SU-DHL-6 (cell line): ENCODE measurements at regions not wholly inside any gene's neighbourhood (a gene's known extent, or its start where the extent isn't known, plus 50 kb on each side); places are given as distances from the start of the nearest gene placed in this dataset.

Source experiments
- H2AFZ ChIP-seq: fragments of 200-600 bp; sonication (generic); 2 replicates; pipeline ENCODE4 v1.6.1; 2014; ENCODE audit warnings: low read depth, mild to moderate bottlenecking, moderate library complexity, mixed read lengths, antibody characterized with exemption, low read length; ENCODE audit not compliant: severe bottlenecking
- H3F3A ChIP-seq: fragments of 200-600 bp; shearing (Covaris generic); 2 replicates; pipeline ENCODE4 v1.6.0; 2016; ENCODE audit warnings: antibody characterized with exemption, mild to moderate bottlenecking; ENCODE audit not compliant: insufficient read depth
- H3K27ac ChIP-seq: fragments of 200-600 bp; sonication (generic); 2 replicates; pipeline ENCODE4 v1.5.1; 2016; ENCODE audit warnings: low read depth, mild to moderate bottlenecking, low read length, moderate library complexity, mixed read lengths
- H3K27me3 ChIP-seq: fragments of 200-600 bp; sonication (generic), shearing (Covaris generic); 2 replicates; pipeline ENCODE4 v1.6.0; 2014; ENCODE audit warnings: mild to moderate bottlenecking, low read length
- H3K36me3 ChIP-seq: fragments of 200-600 bp; sonication (generic); 2 replicates; pipeline ENCODE4 v1.6.1; 2014; ENCODE audit warnings: mild to moderate bottlenecking, low read length, mixed read lengths
- H3K4me2 ChIP-seq: fragments of 300-600, 200-600 bp; shearing (Covaris generic), sonication (generic); 2 replicates; pipeline ENCODE4 v1.6.0; 2014; ENCODE audit warnings: low read length, low read depth, mild to moderate bottlenecking; ENCODE audit not compliant: poor library complexity, severe bottlenecking
- H3K4me3 ChIP-seq: fragments of 200-600 bp; sonication (generic); 2 replicates; pipeline ENCODE4 v1.5.1; 2014; ENCODE audit warnings: antibody characterized with exemption, low read length, mild to moderate bottlenecking, mixed read lengths; ENCODE audit not compliant: insufficient read depth, poor library complexity, severe bottlenecking
- H3K79me2 ChIP-seq: fragments of 200-600 bp; sonication (generic); 2 replicates; pipeline ENCODE4 v1.6.1; 2014; ENCODE audit warnings: mild to moderate bottlenecking, low read length, moderate library complexity; ENCODE audit not compliant: insufficient read depth
- H3K9ac ChIP-seq: fragments of 200-600 bp; sonication (generic); 2 replicates; pipeline ENCODE4 v1.7.0; 2014; ENCODE audit warnings: mild to moderate bottlenecking, low read length
- H3K9me2 ChIP-seq: fragments of 200-600 bp; sonication (generic); replicated peaks from 2 replicates; pipeline ENCODE4 v1.6.1; 2014; ENCODE audit warnings: low read length; ENCODE audit not compliant: insufficient read depth
- H3K9me3 ChIP-seq: fragments of 200-600 bp; sonication (generic); 2 replicates; pipeline ENCODE4 v1.6.1; 2014; ENCODE audit warnings: low read length, mixed read lengths; ENCODE audit not compliant: insufficient read depth
- H4K20me1 ChIP-seq: fragments of 200-600 bp; sonication (generic); 2 replicates; pipeline ENCODE4 v1.6.1; 2014; ENCODE audit warnings: low read depth, mild to moderate bottlenecking, antibody characterized with exemption, low read length, moderate library complexity, mixed read lengths
- EZH2phosphoT487 ChIP-seq: fragments of 200-600 bp; sonication (generic), shearing (Covaris generic); conservative IDR thresholded peaks from 2 replicates; pipeline ENCODE4 v1.6.1; 2018; ENCODE audit warnings: mild to moderate bottlenecking, antibody characterized with exemption, low read length, moderate library complexity, mixed read lengths
- TF ChIP-seq, protein P1 (sequence below): fragments of 200-600 bp; sonication (generic); IDR thresholded peaks from one replicate; pipeline ENCODE4 v1.5.1; 2017; ENCODE audit warnings: antibody characterized with exemption, mild to moderate bottlenecking, low read length, moderate library complexity; ENCODE audit not compliant: insufficient read depth, poor library complexity, severe bottlenecking

DNA sequence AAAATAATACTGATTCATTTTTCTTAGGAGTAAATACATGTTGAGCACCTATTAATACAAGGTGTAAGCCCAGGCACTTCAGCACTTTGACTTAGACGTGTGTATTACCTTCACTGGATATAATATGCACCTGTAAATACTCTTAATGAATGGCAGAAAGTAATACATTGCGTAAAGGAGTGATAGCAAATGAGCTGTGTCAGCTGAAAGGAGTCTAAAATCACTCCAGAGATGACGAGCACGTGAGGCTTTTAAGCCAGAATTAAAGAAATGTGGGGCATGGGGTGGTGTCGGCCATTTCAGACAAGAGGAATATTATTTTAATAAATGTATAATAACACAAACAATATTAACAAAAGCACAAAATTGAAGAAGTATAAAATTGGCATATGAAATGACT, 722.7 kb downstream of the EPHA4 start:
- Histone ChIP-seq H3K9ac (no peak overlapping the region), H3K27me3 (no peaks in the 10 kb centered on the region), H3K9me3 (no peaks in the 10 kb centered on the region), H3K4me3 (no peak overlapping the region), H3K9me2 (no peaks in the 10 kb centered on the region), H3F3A (no peaks in the 10 kb centered on the region), H3K27ac (no peak overlapping the region), H2AFZ (no peak overlapping the region), H3K36me3 (no peaks in the 10 kb centered on the region), H3K79me2 (no peaks in the 10 kb centered on the region), H4K20me1 (no peaks in the 10 kb centered on the region), H3K4me2 (no peak overlapping the region)
- TF ChIP-seq EZH2phosphoT487 = no peak
- TF ChIP-seq, protein P1, sequence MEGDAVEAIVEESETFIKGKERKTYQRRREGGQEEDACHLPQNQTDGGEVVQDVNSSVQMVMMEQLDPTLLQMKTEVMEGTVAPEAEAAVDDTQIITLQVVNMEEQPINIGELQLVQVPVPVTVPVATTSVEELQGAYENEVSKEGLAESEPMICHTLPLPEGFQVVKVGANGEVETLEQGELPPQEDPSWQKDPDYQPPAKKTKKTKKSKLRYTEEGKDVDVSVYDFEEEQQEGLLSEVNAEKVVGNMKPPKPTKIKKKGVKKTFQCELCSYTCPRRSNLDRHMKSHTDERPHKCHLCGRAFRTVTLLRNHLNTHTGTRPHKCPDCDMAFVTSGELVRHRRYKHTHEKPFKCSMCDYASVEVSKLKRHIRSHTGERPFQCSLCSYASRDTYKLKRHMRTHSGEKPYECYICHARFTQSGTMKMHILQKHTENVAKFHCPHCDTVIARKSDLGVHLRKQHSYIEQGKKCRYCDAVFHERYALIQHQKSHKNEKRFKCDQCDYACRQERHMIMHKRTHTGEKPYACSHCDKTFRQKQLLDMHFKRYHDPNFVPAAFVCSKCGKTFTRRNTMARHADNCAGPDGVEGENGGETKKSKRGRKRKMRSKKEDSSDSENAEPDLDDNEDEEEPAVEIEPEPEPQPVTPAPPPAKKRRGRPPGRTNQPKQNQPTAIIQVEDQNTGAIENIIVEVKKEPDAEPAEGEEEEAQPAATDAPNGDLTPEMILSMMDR = no peak

- H3K27me3 ChIP-seq = no peaks in the 10 kb centered on the region
- H3K4me2 ChIP-seq = no peak overlapping the region
- H3K9ac ChIP-seq = no peak overlapping the region
- no peaks in the 10 kb centered on the region for H3F3A ChIP-seq
- H3K4me3 ChIP-seq = no peak overlapping the region
- no peaks in the 10 kb centered on the region for H3K79me2 ChIP-seq
- no peaks in the 10 kb centered on the region for H3K9me3 ChIP-seq
- H3K27ac ChIP-seq = no peak overlapping the region
- TF ChIP-seq EZH2phosphoT487 = no peak
- H3K9me2 ChIP-seq = no peaks in the 10 kb centered on the region
- no peaks in the 10 kb centered on the region for H3K36me3 ChIP-seq
- H4K20me1 ChIP-seq = no peaks in the 10 kb centered on the region
- H2AFZ ChIP-seq = no peak overlapping the region
These were observed 722.0 kb downstream of the EPHA4 start for GRCh38 chr2:220850116-220850515.

GRCh38 chr2:220855296-220855695, 716.8 kb downstream of the EPHA4 start:
- no peaks in the 10 kb centered on the region for H3K79me2 ChIP-seq
- TF ChIP-seq, protein P1 = no peak
- no peak for TF ChIP-seq EZH2phosphoT487
- no peaks in the 10 kb centered on the region for H3K27me3 ChIP-seq
- H3K4me3 ChIP-seq = no peak overlapping the region
- H3K27ac ChIP-seq = no peak overlapping the region
- no peak overlapping the region for H3K9ac ChIP-seq
- no peak overlapping the region for H2AFZ ChIP-seq
- no peaks in the 10 kb centered on the region for H3K9me3 ChIP-seq
- H3K36me3 ChIP-seq = no peaks in the 10 kb centered on the region
- H3K4me2 ChIP-seq = no peak overlapping the region
- no peaks in the 10 kb centered on the region for H3K9me2 ChIP-seq
- no peaks in the 10 kb centered on the region for H4K20me1 ChIP-seq
- no peaks in the 10 kb centered on the region for H3F3A ChIP-seq

- Histone ChIP-seq H3K79me2 (no peaks in the 10 kb centered on the region), H3K9me2 (no peaks in the 10 kb centered on the region), H2AFZ (no peak overlapping the region)
These were observed 715.6 kb downstream of the EPHA4 start for GRCh38 chr2:220856486-220856885.

More at GRCh38 chr2:220856486-220856885, 715.6 kb downstream of the EPHA4 start:
- Histone ChIP-seq H3K4me3 (no peak overlapping the region), H3K36me3 (no peaks in the 10 kb centered on the region), H3K27me3 (no peaks in the 10 kb centered on the region), H3K4me2 (no peak overlapping the region), H3K9me3 (no peaks in the 10 kb centered on the region), H3F3A (no peaks in the 10 kb centered on the region), H4K20me1 (no peaks in the 10 kb centered on the region), H3K9ac (no peak overlapping the region), H3K27ac (no peak overlapping the region)
- TF ChIP-seq EZH2phosphoT487 = no peak
- TF ChIP-seq, protein P1 = no peak
